ENCODE measurements at regions not wholly inside any gene's neighbourhood (a gene's known extent, or its start where the extent isn't known, plus 50 kb on each side); places are given as distances from the start of the nearest gene placed in this dataset.
A peak's percentile ranks its signal among the peaks of the same experiment; 100 is the strongest.

DNA sequence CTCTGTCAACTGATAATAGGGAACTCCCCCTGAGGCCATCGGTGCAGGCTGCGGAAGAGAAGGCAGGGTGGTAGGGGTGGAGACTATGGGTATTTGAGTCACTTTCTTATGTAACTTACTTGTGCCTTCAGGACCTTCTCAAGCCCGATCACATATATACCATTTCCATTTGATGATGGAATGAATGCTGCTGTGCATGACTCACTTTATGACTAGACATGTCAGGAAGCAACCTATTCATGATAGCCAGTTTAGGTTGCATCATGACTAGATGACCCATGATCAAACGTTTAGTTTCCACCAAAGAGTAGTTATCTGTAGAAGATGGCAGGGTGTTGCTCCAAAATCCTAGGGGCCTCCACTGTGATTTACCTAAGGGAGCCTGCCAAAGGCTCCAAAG lies 435.5 kb downstream of the DTHD1 start:
- Mint-ChIP-seq H3K27me3 (ENCODE audit: low read depth, unreplicated experiment) (peaks cover 2% of the 10 kb centered on the region), H3K4me3 (ENCODE audit: unreplicated experiment) (no peak overlapping the region), H3K4me1 (ENCODE audit: low read depth, unreplicated experiment) (no peaks in the 10 kb centered on the region), H3K36me3 (ENCODE audit: low read depth, unreplicated experiment) (no peaks in the 10 kb centered on the region), H3K27ac (ENCODE audit: unreplicated experiment) (peak overlapping the region; percentile 58), H3K9me3 (ENCODE audit: unreplicated experiment) (no peaks in the 10 kb centered on the region)
- no peak overlapping the region for H3K9ac ChIP-seq (ENCODE audit: low read length)
- no peaks in the 10 kb centered on the region for H3K79me2 ChIP-seq (ENCODE audit: insufficient read depth, low read length)
- TF ChIP-seq, protein P1, sequence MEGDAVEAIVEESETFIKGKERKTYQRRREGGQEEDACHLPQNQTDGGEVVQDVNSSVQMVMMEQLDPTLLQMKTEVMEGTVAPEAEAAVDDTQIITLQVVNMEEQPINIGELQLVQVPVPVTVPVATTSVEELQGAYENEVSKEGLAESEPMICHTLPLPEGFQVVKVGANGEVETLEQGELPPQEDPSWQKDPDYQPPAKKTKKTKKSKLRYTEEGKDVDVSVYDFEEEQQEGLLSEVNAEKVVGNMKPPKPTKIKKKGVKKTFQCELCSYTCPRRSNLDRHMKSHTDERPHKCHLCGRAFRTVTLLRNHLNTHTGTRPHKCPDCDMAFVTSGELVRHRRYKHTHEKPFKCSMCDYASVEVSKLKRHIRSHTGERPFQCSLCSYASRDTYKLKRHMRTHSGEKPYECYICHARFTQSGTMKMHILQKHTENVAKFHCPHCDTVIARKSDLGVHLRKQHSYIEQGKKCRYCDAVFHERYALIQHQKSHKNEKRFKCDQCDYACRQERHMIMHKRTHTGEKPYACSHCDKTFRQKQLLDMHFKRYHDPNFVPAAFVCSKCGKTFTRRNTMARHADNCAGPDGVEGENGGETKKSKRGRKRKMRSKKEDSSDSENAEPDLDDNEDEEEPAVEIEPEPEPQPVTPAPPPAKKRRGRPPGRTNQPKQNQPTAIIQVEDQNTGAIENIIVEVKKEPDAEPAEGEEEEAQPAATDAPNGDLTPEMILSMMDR (IDR thresholded peaks at IDR 0.05; ENCODE audit: insufficient read depth, low read depth, low read length): no peak
- TF ChIP-seq EZH2 (IDR thresholded peaks at IDR 0.05; ENCODE audit: insufficient read depth, low read length): no peak
- H3K4me2 ChIP-seq (ENCODE audit: low read length): no peak overlapping the region
- no peaks in the 10 kb centered on the region for H3K36me3 ChIP-seq (ENCODE audit: insufficient read depth, low read length)
- FAIRE-seq (no peak), DNase-seq (ENCODE audit: low read depth) (no peak)
- no peak overlapping the region for H3K27ac ChIP-seq (ENCODE audit: low read depth, low read length)
- H3K27me3 ChIP-seq (ENCODE audit: insufficient read depth, low read length): no peaks in the 10 kb centered on the region
- H3K9me3 ChIP-seq (ENCODE audit: insufficient read depth, low read depth, low read length): no peaks in the 10 kb centered on the region
- H2AFZ ChIP-seq (ENCODE audit: low read depth, low read length): no peak overlapping the region
- H3K4me1 ChIP-seq (ENCODE audit: insufficient read depth, low read length): no peaks in the 10 kb centered on the region
- no peak overlapping the region for H3K4me3 ChIP-seq (ENCODE audit: insufficient read depth, low read depth, low read length)
- H4K20me1 ChIP-seq (ENCODE audit: insufficient read depth, low read length): no peaks in the 10 kb centered on the region

DNA sequence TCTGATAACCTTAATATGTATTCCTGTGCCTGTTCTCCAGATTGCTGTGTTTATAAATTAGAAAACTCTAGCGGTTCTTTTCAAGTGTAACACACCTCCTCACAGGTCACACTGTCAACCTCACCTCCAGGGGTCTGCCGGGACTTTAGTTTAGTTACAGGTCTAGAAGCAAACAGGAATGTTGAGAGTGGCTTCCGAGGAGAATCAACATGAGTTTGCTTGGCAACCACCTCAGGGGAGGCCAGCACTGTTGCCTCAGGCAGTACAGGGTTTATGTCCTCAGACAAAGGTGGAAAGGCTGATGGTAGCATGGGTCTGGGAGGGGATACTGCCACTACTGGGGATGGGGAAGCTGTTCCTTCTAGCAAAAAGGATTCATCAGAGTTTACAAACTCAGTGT lies 438.0 kb downstream of the DTHD1 start:
- TF ChIP-seq, protein P1 (IDR thresholded peaks at IDR 0.05; ENCODE audit: insufficient read depth, low read depth, low read length): no peak
- no peak for TF ChIP-seq EZH2 (IDR thresholded peaks at IDR 0.05; ENCODE audit: insufficient read depth, low read length)
- H3K4me1 Mint-ChIP-seq (ENCODE audit: low read depth, unreplicated experiment): no peaks in the 10 kb centered on the region
- no peaks in the 10 kb centered on the region for H3K9me3 ChIP-seq (ENCODE audit: insufficient read depth, low read depth, low read length)
- H3K4me3 Mint-ChIP-seq (ENCODE audit: unreplicated experiment): no peak overlapping the region
- H3K4me3 ChIP-seq (ENCODE audit: insufficient read depth, low read depth, low read length): no peak overlapping the region
- H3K4me2 ChIP-seq (ENCODE audit: low read length): no peak overlapping the region
- H3K9ac ChIP-seq (ENCODE audit: low read length): no peak overlapping the region
- H4K20me1 ChIP-seq (ENCODE audit: insufficient read depth, low read length): no peaks in the 10 kb centered on the region
- DNase-seq (ENCODE audit: low read depth): no peak
- no peaks in the 10 kb centered on the region for H3K4me1 ChIP-seq (ENCODE audit: insufficient read depth, low read length)
- H2AFZ ChIP-seq (ENCODE audit: low read depth, low read length): no peak overlapping the region
- H3K27ac Mint-ChIP-seq (ENCODE audit: unreplicated experiment): no peak overlapping the region
- H3K36me3 Mint-ChIP-seq (ENCODE audit: low read depth, unreplicated experiment): no peaks in the 10 kb centered on the region
- no peaks in the 10 kb centered on the region for H3K36me3 ChIP-seq (ENCODE audit: insufficient read depth, low read length)
- no peaks in the 10 kb centered on the region for H3K9me3 Mint-ChIP-seq (ENCODE audit: unreplicated experiment)
- no peaks in the 10 kb centered on the region for H3K79me2 ChIP-seq (ENCODE audit: insufficient read depth, low read length)
- no peak for FAIRE-seq
- H3K27me3 Mint-ChIP-seq (ENCODE audit: low read depth, unreplicated experiment): peaks cover 2% of the 10 kb centered on the region
- no peaks in the 10 kb centered on the region for H3K27me3 ChIP-seq (ENCODE audit: insufficient read depth, low read length)
- H3K27ac ChIP-seq (ENCODE audit: low read depth, low read length): no peak overlapping the region

DNA sequence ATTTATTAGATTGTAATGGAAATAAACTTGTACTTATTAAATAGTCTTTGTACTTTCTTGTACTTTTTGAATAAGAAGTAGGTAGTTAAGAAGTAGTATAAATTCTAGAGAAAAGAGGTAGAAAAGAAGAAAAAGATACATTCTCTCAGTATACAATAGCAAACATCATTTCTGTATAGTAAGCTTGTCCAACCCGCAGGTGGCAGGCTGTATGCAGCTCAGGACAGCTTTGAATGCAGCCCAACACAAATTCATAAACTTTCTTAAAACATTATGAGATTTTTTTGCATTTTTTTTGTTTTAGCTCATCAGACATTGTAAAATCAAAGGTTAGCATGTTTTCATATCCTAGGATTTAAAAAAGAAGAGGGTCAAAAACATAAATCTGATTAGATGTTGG lies 441.6 kb downstream of the DTHD1 start:
- peaks cover 2% of the 10 kb centered on the region for H3K27me3 Mint-ChIP-seq (ENCODE audit: low read depth, unreplicated experiment)
- no peaks in the 10 kb centered on the region for H3K9me3 Mint-ChIP-seq (ENCODE audit: unreplicated experiment)
- Histone ChIP-seq H3K27ac (ENCODE audit: low read depth, low read length) (no peak overlapping the region), H3K9me3 (ENCODE audit: insufficient read depth, low read depth, low read length) (no peaks in the 10 kb centered on the region), H3K4me1 (ENCODE audit: insufficient read depth, low read length) (no peaks in the 10 kb centered on the region), H3K36me3 (ENCODE audit: insufficient read depth, low read length) (no peaks in the 10 kb centered on the region), H3K27me3 (ENCODE audit: insufficient read depth, low read length) (no peaks in the 10 kb centered on the region), H3K79me2 (ENCODE audit: insufficient read depth, low read length) (no peaks in the 10 kb centered on the region), H3K4me3 (ENCODE audit: insufficient read depth, low read depth, low read length) (no peak overlapping the region), H4K20me1 (ENCODE audit: insufficient read depth, low read length) (no peaks in the 10 kb centered on the region), H3K4me2 (ENCODE audit: low read length) (no peak overlapping the region), H3K9ac (ENCODE audit: low read length) (no peak overlapping the region), H2AFZ (ENCODE audit: low read depth, low read length) (no peak overlapping the region)
- H3K36me3 Mint-ChIP-seq (ENCODE audit: low read depth, unreplicated experiment): no peaks in the 10 kb centered on the region
- DNase-seq (ENCODE audit: low read depth) (no peak), FAIRE-seq (no peak)
- no peak overlapping the region for H3K27ac Mint-ChIP-seq (ENCODE audit: unreplicated experiment)
- no peak overlapping the region for H3K4me3 Mint-ChIP-seq (ENCODE audit: unreplicated experiment)
- no peaks in the 10 kb centered on the region for H3K4me1 Mint-ChIP-seq (ENCODE audit: low read depth, unreplicated experiment)
- TF ChIP-seq, protein P1 (IDR thresholded peaks at IDR 0.05; ENCODE audit: insufficient read depth, low read depth, low read length): no peak
- TF ChIP-seq EZH2 (IDR thresholded peaks at IDR 0.05; ENCODE audit: insufficient read depth, low read length): no peak
